Kidney capillary endothelial cell (primary cell): ENCODE measurements at regions not wholly inside any gene's neighbourhood (a gene's known extent, or its start where the extent isn't known, plus 50 kb on each side); places are given as distances from the start of the nearest gene placed in this dataset.
A peak's percentile ranks its signal among the peaks of the same experiment; 100 is the strongest.

Experiments
- DNase-seq: peaks from one replicate; pipeline ENCODE4 v3.0.0-alpha.2; 2018; ENCODE audit warnings: low spot score

DNA sequence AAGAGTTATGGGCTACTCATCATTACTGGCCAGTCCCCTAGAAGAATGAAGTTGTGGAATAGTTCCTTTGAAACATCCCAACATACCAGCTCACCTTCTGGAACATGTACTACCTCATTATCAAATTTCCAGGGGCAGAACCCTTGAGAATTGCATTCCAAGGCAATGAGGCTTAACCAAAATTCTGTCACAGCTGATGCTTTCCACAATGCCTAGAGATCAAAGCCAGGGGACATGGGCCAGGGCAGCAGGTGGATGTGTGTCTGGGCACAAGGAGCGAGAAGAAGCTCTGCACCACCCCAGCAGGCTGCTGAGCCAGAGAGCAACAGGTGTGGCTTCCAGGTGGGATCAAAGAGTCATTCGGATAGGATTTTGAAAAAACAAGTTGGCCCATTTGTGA, 362.1 kb downstream of the EFNB2 start:
- no peak for DNase-seq

DNA sequence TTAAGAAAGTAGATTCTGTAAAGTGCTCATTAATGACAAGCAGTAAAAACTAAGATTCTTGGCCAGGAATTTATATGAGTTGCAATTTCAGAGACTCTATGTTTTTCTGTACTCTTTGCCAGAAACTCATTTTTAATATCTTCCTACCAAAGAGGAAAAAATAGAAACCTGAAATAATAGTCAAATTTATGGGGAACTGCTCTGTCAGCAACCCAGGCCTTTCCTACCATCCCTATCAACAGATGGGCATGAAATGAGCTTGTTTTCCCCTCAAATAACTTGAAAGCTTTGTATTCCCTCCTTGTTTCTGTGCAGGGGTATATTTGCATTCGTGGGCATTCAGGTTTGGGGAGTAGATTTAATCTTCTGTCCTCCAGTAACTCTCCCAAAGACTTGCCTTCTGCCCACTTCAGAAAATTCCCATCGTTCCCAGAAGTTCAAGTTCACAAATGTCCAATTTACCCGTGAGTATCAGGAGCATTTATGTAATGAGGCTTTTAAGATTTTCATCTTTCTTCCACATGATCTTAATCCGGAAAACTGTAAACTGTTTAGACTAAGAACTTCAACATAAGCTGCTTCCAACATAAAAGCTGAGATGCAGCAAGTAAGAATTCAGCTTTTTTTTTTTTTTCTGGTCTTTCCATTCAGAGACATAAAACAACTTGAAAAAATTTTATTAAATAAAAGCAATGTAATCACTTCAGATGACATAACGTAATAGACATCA, 363.1 kb downstream of the EFNB2 start:
- no peak for DNase-seq

DNA sequence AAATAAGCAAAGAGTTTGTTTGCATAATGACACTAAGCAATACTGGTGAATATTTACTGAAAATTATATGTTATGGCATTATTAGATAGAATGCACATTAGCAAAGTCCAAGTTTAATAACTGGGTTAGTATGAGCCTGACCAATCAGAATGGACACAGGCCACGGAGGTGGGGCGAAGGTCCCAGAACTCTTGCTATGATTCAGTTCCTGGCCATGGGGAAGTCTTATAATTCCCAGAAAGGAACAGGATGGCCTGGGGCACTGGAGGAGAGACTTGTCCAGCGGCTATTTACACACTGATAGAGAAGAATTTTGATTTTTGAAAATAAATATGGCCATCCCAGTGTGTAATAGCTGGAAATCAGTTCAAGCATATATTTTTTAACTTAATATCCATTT, 372.0 kb downstream of the EFNB2 start:
- no peak for DNase-seq

DNA sequence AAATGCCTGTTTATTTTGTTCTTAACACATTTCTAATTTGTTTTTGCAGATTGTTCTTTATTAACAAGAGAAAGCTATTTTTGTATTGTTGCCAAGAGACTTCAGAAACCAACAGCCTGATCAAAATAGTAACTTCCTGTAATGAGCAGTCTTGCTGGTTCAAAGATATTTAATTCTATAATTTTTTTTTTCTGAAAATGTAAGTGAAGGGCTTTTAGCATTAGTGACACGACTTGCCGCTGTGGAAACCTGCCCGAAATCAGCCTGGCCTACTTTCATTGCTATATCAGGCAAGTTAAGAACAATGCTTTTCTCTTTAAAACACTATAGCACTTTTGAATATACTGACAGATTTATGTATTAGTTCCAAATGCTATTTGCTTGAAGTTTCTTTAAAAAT, 374.3 kb downstream of the EFNB2 start:
- DNase-seq: no peak

DNA sequence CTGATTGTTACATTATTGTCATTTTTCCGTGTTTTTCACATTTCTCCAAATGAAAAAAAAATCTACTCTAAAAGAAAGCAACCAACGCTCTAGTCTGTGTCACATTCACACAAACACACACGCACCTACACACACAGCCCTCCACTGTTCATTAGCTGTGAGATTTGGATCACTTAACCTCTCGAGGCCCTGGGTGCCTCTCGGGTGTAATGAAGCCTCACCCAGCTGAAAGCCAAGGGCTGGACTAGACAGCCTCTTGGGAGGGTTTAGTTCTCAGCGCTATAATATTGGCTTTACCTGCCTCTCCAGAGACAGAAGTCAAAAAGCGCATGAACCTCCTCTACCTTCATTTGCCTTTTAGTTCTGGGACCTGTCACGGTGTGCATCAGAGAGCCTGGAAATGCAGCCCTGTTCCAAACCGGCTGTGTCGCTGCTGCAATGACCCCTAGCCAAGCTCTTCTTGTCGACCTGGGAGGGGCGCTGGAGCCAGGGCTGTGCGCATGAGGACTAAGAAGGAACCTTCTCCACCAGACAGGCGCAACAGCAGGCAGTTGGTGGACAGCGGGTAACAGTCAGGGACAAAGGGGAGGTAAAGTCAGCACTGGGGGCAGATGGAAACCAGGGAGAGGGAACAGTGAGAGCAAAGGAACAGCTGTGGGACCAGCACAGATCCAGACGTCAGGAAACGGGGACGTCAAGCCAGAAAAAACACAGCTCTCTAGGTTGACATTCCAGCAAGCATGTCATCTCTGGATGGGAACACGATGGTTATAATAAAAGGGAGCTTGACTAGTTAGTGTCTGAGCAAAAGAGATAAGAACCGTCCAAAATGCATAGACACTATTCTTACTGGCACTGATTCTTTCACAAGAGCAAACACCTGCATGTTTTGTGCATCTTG, 375.9 kb downstream of the EFNB2 start:
- no peak for DNase-seq

DNA sequence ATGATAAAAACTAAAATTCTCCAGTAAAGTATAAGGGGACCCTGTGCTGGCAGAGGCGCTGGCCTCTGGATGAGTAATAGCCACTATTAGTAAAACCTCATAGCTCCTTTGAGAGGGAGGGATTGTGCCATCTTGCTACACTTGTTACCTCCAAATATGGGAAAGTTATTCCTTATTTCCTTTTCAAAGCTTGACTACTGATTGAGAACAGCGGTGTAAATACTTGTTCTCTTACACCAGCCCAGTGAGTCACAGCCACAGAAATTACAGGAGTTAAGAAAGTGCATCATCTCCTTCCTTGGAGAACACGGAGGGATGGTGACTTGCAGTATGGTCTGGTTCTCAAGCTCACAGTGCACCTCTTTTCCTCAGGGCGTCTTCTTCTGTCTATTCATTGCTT, 379.0 kb downstream of the EFNB2 start:
- DNase-seq: peak; percentile 22

DNA sequence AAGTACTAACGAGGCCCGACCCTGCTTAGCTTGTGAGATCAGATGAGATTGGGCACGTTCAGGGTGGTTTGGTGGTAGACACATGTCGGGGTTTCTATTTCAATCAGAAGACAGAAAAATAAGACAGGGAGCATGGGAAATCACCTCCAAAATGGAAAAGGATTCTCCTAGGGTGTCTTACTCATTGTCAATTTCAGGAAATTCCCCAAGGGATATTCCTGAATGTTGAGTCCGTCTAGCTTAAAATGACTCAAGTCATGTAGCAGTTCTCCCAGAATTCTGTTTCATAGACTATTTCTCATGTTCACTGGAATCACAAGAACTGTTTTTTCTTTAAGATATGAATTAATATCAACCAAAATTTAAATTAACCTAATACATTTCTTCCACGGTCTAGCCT, 380.1 kb downstream of the EFNB2 start:
- DNase-seq: no peak

DNA sequence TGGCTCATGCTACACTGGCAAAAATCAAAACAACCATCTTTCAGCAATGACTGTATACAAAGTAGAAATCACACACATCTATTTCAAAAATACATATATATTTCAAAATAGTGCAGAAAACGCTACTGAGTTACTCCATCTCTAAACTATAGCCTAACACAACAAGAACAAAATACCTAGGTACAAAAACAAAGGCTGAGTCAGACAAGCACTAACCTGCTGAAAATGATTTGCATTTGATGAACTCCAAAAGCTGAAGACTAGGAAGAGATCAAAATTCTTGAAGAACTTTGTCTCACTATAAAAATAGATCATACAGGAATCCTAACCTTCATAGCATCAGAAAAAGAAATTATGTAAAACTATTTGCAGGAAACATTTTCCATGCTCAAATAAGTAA, 381.6 kb downstream of the EFNB2 start:
- DNase-seq: no peak

DNA sequence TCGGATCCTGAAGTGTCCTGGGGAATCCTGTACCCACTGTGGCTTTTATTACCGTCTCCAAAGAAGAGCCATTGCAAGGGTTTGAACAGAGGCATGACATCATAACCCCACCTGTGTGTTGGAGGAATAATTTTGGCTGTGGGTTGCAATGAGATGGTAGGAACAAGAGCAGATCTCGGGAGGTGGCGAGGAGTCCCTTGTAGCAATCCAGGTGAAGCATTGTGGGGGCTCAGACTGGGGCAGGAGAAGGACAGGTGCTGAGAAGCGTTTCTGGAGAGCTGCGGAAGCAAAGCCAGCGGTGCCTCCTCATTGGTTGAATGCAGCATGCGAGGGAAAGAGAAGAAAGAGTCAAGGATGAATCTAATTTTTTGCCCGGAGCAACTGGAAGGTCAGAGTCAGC, 382.4 kb downstream of the EFNB2 start:
- no peak for DNase-seq

DNA sequence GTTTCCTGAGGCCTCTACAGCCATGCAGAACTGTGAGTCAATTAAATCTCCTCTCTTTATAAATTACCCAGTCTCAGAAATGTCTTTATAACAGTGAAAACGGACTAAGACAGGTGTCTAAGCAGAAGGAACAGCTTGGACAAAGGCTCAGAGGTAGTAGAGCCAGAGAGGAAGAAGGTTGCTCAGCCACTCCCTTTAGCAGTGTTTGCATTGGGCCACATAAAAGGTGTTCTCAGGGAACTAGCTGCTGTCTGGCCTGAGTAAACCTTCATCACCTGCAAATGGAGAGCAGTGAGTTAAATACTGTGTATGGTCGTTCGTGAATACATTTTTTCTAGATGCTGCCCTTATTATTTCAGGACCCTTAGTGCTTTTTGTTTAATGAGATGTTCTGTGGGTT, 383.4 kb downstream of the EFNB2 start:
- no peak for DNase-seq

DNA sequence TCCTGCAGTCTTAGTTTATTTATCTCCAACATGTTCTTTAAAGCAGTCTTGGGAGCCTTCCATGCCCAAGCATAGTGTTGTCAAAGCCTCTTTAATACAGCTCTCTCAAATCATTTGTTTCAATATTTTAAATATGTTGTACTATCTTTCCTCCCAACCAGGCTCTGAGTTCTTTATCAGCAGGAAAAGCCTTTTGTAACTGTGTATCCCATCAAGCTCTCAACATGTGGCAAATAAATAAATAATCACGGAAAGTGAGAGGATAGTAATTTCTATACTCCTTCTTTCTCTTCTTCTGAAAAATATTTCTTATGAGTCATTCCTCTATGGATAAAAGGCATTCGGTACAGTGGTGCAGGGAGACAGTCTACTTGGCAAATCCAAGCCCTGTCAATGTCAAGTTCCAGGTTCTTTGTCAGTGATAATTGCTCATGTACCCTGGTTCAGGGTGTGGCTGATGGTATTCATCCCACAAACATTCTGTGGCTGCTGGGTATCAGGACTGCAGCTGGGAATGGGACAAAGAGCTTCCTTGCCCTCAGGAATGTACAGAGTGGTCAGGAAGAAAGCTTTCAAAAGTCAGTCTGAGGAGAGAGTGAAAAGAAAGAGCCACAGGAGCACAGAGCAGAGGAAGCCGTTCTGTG, 384.3 kb downstream of the EFNB2 start:
- no peak for DNase-seq

DNA sequence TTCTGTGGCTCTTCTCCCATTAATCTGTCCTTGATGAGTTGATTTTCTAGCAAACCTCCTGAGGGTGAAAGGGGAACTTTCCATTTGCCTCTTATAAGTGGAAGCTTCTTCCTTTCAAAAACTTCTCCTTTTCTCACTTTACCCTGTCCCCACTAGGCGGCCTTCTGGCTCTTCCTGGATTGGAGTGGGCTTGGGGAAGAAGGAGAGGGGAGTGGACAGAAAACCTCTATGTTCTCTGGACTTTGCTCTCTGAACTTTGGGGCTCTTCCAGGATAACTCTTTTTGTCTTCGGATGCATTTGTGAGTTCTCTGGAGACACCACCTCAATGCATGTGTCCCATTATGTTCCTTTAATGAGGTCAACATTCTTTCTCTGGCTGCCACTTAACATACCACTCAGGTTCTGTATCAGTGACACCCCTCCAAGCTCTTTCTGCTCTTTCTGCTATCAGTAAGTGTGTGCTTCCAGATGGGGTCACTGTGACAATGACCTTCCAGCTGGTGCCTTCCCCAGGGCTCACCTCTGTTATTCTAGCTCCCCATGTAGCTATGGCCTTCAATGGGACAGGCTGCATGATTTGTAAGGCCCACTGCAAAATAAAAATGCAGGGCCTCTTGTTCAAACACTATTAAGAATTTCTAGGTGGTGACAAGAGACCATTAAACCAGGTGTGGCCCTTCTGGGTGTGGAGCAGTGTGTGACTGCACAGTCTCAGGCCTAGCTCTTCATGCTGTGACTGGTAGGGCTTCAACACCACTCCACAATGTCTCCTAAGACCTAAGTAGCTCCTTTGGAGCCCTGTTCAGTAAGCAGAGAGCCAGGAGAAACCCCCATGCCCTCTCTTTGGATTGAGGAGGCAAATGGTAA, 389.2 kb downstream of the EFNB2 start:
- no peak for DNase-seq

DNA sequence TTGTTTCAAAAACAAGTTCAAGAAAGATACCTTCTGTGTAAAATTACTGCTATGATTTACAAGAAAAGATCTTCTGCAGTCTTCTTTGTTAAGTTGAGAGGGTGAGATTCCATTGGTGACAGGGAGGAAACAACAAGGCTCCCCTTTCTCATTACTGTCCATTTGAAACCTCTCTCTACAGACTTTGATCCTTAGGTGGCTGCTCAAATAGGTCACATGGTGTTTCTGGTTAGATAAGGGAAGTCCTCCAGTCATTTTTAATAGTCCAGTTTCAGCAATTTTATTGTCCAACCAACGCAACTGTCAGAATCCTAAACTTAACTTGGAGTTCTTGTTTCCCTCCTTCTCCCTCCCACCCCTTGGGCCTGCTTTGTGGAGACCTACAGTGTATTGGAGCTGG, 390.4 kb downstream of the EFNB2 start:
- no peak for DNase-seq

DNA sequence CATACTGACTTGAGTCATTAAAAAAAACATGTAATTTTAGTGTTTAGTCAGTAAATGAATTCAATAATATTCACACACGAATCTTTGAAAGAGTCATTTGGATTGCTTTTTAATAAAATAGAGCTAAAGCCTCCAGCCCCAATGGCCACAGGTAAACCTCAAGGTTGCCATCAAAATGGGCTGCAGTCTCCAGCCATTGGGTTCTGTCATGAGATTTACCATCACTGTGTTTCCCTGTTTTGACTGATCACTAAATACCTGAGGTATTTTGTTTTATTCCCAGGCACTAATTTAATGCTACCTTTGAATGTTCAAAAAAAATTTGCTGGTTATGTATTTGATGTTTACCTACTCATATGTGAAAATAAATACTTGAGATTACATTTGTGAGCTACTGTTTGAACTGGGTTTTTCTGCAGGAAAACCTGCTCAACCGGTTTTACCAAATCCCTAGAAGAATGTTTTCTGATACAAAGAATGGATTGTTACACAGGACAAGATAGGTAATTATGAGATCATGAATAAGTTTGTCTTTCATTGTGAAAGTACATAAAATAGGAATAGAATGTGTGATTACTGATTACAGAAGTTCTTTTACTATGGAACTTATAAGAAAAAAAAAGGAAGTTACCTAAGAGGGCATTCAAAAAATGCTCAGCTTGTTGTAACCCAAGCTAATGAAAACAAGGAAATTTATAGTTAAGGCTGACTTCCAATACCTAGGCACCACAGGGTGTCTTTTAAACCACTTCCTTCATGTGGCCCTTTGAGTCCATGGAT, 391.3 kb downstream of the EFNB2 start:
- DNase-seq: no peak

DNA sequence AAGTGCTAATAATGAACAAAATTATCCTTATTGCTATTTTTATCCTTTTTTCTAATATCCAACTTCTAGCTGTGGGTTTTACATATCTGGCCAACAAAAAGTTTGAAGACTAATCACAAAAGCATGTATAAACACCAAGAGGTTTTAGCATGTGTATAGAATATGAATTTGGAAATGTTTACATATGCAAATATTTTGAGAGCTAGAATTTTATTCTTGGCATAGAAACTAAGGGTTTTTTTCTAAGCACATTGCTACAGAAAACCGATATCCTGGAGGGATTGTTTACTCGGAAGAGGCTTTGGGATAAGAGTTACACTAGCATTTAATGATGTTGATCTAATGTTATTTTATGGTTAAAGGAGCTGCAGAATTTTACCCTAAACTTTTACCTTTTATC, 392.1 kb downstream of the EFNB2 start:
- DNase-seq: no peak

DNA sequence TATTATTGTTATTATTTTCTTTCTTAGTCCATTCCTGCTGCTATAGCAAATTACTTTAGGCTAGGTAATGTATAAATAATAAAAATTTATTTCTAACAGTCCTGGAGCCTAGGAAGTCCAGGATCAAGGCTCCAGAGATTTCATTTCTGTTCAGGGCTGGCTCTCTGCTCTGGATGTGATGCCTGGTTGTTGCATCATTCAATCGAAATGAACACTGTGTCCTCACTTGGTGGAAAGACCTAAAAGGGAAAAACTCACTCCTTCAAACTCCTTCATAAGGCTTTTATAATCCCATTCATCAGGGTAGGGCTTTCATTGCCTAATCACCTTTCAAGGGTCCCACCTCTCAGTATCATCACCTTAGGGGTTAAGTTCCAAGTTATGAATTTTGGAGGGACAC, 395.0 kb downstream of the EFNB2 start:
- DNase-seq: no peak

DNA sequence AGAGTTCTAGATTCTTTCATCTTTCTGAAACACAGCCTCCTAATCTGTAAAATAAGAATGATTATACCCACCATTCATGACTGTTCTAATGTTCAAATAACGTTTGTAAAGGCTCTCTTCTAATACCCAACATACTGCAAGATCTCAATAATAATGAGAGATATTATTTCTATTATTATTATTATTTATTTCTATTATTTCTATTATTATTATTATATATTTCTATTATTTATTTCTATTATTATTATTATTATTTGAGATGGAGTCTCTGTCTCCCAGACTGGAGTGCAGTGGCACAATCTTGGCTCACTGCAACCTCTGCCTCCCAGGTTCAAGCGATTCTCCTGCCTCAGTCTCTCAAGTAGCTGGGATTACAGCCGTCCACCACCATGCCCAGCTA, 395.5 kb downstream of the EFNB2 start:
- no peak for DNase-seq

DNA sequence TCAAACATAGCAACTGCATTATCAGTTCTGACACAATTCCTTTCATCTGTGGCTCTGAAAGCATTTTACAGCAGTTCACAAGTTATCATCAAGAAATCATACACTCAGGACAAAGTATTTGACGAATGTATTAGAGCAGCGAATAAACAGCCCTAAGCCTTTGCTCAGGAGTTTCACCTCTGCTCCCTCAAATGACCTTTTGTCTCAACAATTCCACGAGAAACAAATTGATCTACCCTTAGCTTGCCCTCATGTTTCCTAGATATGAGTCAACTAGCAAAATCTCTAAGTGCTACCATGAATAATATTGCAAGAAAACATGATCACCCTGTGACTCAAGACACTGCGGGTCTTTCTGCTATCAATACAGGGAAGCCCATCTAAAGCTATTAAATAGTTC, 396.1 kb downstream of the EFNB2 start:
- no peak for DNase-seq

DNA sequence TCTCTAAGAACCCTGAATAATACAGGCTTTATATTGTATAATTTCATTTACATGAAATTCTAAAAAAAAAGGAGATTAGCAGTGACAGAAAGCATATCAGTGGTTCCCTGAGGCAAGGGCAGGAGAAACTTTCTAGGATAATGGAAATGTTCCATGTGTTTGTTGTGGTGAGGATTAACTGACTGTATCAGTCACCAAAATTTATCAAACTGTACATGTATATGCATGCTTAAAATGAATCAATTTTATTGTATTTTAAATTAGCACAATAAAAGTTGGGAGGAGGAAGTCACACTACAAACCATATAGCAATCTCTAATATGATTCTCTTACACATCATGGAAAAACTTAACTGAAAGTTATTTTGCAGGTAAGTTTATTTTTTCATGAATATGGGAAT, 396.8 kb downstream of the EFNB2 start:
- DNase-seq: no peak

DNA sequence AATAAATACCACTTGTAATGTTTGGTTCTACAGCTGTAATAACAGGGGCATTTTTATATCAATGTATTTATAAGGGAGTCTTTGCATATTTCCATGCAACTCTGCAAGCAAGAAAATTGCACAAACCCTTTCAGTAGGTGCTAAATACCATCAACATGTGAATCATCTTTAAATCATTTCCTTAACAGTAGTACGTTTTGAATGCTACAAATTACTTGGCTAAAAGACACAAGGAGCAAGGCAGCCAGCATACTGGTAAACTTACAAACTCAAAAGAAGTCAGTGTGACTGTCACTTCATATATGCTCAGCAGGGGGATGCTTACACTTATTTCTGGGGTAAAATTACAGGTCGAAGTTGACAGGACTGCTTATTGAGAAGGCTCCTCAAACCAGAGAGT, 402.4 kb downstream of the EFNB2 start:
- peak; percentile 48 for DNase-seq

DNA sequence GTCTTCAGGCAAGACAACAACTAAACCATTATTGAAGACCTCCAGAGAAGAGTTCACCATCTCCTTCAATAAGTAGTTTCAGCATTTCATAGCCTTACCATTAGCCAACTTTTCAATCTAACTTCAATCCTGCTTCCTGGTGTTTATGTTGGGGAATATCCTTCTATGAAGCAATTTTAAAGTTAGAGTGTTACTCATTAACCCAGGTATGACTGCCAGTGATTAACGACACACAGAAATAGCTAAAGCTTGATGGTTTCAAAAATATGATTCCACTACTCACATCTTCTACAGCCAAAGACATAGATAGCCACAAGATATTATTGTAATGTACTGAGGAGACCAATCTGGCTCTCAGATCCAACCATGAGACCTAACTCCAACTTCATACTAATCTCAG, 403.2 kb downstream of the EFNB2 start:
- DNase-seq: no peak
